GM21360 (cell line): ENCODE measurements at regions not wholly inside any gene's neighbourhood (a gene's known extent, or its start where the extent isn't known, plus 50 kb on each side); places are given as distances from the start of the nearest gene placed in this dataset.

Experiments used
- ATAC-seq: cut with Tn5 transposase; IDR thresholded peaks from one replicate; pipeline ENCODE4 v1.9.1; 2021; ENCODE audit warnings: mild to moderate bottlenecking, moderate library complexity; ENCODE audit not compliant: unreplicated experiment

DNA sequence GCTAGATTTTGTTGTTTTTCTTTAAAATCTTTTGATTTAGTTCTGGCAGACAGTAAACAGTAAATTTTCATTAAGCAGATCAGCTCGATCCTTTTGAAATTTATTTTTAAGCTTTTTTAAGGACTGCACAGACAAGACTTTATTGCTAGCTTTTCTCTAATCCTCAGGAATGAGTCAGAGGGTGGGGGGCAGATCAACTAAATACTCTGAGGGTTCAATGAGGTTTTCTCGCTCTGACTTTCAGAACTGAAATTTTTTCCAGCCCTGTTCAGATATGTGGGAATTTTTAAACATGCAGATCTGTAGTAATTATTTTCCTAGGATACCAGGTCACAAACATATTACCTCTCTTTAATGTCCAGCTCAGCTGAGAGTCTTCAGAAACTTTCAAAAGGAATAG lies 977.2 kb downstream of the CDH11 start:
- ATAC-seq = no peak

DNA sequence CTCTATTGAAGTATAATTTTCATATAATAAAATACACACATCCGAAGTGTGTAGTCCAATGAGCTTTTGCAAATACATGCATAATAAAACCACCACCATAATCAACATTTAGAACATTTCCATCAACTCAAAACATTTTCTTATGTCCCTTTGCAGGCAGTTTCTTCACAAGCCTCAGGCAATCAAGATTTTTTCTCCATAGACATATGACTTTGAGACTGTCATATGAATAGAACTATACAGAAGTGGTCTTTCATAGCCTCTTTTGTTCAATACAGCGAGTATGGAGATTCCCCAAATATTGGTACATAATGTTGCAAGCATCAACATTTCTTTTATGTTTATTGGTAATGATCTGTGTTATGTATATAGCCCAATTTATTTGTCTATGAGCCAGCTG lies 983.2 kb downstream of the CDH11 start:
- ATAC-seq = no peak

DNA sequence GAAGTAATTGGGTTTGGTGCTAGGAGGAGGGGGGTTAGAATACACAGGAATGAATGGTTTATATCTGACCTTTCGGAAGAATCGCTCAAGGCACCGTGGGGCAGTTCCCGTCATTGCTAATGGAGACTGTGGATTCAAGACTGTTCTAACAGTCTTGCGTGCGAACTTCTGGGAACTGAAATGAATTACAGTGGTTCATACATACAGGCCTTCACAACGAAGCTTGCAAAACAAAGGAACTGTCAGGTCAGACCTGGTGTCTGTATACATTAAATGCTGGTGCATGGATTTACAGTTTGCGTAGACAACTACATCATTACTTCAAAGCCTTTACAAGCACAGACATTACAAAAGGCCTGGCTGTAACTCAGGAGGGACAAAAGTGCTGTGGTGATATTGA lies 983.9 kb downstream of the CDH11 start:
- ATAC-seq = no peak

DNA sequence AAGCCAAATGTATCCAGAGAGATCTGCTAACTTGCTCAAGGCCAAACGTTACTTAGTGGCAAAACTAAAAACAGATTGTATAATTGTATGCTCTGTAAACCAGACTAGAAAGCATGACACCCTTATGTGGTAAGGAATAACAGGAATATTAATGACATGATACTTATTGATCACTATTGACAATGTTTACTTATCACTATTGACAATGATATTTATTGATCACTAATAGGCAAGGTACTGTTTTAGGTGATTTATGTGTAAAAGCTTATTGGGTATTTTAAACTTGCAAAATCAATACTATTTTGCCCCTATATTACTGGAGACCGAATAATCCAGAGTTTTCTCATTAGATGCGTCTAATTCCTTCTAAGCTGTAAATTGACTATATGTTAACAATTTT lies 985.1 kb downstream of the CDH11 start:
- no peak for ATAC-seq

DNA sequence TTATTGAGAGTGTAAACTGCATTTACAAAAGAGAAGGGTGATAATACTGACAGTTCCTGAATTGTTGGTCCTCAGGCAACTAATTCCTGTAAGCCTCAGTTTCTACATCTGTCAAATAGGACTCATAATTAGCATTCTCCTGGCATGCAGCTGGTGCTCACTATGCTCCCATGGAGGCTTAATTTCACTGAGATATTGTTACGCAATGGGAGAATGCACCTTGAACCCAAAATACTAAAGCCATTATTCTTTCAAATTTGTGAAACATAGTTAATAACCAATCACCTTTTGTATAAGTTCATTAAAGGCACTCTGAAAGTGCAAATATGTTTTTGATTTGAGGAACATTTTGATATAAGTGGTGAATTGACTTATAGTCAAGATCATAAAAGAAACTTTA lies 985.5 kb downstream of the CDH11 start:
- no peak for ATAC-seq

DNA sequence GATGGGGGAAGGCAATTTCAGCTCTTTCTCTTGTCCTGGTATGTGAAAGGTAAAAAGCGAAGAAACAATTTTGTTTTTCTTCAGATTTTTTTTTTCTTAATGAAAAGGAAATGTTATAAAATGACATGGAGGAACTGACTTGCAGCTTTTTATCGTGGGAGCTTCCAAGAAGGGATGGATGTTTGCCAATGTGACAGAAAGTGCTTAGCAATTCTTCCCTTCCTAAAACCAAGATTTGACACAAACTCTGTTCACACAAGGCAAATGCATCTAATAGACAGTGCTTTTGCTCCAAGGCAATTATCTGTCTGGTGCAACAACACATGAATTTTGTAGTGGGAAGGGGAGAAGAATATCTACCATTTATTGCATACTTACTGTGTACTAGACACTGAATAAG lies 988.5 kb downstream of the CDH11 start:
- no peak for ATAC-seq

DNA sequence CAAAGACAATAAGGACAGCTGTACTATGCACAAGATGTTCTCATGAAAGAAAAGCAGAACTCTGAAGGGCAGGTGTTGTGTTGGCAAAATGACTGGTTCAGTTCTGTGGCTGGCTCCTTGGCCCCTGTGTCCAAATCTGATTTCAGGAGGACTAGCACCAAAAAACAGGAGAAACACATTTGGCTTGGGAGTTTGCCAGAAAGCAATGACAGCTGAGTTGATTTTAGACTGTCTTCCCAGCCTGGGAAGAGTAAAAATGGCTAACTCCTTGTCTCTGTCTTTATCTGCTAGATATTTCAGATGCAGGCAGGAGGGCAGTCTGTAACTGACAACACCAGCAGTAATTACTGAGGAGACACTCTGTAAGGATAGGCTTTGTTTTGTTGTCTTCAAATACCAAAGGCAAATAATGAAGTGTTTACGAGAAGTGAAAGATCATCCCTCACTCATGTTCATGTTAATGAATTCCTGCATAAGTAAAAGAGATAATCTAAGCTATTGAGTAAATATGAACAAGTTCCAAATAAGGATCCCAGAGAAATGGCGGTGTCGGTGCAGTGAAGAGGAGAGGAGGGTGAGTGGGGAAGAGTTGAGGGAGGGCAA lies 989.0 kb downstream of the CDH11 start:
- ATAC-seq = no peak

DNA sequence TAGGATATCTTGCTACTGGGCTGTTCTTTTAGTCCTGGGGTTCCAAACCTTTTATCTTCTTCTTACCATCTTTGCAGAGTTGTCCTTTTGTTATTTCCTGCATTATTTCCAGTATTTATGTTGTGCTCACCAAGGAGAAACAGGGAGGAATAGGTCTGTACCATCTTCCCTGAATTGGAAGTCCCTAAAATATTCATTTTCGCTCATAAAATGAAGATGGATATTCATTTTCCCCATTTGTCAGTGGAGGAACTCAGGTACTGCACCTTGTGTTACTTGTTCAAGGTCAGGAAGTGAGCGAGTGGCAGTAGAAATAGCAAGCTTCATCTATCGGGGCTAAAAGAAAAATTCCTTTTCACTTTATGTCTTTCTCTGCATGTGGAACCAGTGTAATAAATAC lies 989.7 kb downstream of the CDH11 start:
- no peak for ATAC-seq

DNA sequence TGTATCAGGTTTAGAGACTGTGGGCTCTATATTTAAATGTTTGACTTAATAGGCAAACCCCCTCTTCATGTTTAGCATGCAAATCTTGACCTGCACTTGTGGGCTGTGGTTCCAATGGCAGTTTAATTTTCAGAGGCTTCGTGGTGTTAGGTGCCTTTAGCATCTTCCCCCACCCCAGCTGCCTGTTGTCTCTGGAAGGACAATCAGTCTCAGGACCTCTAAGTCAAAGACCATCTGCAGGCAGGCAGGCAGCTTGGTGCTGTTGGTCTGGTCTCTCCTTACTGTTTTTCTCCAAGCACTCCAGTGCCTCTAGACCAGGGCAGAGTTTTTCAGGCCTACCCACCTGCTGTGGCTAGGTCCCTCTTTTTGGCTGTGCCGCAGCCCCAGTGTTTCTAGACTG lies 990.4 kb downstream of the CDH11 start:
- ATAC-seq = no peak

DNA sequence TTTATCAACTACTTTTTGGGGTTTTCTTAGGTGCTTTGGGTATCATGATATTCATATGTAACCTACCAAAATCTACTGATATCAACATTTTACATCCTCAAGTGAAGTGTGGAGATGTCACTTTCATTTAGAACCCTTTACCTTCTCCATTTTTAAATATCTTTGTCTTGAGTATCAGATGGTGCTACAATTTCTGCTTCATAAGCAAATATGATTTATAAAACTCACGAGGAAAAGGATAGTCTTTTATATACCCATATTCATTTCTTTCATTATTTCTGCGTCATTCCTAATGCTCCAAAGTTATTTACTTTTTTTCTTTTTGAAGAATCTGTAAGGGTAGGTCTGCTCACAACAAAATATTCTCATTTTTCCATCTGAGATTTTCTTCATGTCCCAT lies 991.7 kb downstream of the CDH11 start:
- ATAC-seq = no peak

DNA sequence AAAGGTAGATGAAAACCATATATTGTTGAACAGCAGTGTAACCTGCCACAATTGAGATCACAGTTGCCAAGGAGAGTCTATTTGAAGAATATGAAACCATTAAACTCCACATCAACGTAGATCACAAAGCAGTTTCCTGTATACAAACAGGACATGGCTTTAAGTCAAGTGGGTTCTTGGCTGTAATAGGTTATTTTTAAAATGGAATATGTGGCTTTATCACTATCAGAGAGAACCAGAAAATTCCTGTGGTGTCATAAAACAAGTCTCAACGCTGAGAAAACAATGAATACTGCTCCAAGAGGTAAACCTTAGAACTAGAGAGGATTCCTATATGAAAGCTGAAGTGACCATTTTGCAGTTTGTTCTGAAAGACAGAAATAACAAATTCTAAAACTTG lies 999.7 kb downstream of the CDH11 start:
- no peak for ATAC-seq

DNA sequence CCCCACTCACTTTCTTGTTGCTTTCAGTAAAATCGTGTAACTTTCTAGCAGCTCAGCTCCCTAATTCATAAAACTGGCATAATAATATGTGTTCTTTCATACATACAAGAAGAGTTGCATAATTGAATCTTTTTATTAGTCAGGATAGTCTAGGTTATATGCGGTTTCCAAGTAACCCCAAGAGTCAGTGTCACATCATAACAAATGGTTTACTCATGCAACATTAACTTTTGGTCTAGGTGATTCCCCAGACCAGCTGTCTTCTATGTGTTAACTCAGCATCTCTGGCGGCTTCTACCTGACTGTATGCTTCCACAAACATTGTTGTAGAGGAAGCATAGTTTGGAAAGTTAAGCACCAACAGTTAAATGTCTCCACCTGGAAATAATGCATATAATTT lies 1000.4 kb downstream of the CDH11 start:
- ATAC-seq = no peak

DNA sequence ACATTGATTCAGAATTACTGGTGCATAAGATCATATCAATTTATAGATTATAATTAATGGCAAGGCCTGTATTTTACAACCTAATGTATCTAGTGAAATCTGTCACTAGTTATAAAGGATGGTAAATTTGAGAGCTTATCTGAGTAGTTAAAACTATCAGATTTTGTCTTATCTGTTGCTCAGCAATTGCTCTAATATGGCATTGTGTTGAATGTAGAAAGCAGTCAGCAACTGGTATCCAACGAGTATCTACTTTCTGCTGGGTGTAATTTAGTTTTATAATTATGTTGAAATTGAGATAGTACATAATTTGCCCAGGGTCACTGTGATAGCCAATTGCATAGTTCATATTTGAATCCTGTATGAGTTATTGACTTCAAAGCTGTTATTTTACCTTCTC lies 1005.7 kb downstream of the CDH11 start:
- ATAC-seq = no peak

DNA sequence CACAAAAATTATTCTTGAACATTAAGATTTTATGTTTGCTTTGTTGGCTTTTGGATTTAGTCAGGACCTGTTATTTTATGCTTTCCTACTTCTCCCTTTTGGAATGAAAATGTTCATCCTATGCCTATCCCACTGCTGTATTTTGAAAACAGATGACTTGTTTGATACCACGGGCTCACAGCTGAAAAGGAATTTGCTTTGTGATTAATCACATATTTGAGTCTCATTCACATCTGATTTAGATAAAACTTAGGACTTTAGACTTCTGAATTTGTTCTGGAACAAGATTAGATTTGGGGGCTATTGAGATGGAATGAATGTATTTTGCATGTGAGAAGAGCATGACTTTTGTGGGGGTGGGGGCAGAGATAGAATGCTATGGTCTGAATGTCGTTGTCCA lies 1012.6 kb downstream of the CDH11 start:
- no peak for ATAC-seq

DNA sequence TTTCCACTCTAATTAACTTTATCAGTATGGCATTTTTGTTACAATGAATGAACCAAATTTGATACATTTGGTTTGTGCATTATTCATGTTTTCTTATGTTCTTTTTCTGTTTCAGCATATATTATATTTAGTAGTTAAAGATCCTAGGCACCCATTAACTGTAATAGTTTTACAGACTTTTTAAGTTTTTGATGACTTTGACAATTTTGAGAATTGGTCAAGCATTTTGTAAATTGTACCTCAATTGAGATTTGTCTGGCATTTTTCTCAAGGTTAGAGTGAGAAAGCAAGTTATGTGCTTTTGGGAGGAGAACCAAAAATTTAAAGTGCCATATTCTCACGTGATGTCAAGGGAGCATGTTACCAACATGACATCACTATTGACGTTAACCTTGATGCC lies 1019.2 kb downstream of the CDH11 start:
- no peak for ATAC-seq

DNA sequence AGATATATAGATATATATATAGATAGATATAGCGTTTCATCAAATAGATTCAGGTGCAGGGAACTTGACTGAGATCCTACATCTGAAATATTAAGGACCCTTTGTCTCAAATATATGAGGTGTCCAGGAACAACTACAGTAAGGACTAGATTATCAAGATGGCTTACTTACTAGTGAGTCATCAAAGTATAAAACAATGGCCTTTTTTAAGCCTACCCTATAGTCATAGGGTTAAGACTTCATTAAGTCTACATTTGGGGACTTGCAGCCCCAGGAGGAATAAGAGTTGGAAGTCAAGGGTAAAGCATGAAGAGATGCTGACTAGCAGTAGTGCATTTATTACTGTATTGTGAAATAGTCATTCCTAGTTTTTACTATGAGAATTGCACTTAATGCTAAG lies 1023.4 kb downstream of the CDH11 start:
- no peak for ATAC-seq

DNA sequence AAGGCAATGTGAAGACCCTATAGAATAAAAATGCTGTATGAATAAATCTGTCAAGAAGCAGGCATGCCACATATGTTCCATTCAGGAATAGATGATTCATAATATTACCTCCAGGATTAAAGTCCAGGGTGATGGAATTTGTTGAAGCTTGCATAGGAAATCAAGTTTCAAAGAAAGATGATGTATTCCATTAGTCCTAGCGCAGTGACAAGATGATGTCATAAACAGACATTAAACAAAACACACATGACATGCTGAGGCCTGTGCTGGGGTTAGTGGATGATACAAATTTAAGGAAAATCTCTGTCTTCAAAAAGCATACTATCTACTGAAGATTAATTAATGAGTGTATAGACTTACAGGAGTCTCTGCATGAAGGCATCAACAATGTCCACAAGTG lies 1025.2 kb downstream of the CDH11 start:
- no peak for ATAC-seq

DNA sequence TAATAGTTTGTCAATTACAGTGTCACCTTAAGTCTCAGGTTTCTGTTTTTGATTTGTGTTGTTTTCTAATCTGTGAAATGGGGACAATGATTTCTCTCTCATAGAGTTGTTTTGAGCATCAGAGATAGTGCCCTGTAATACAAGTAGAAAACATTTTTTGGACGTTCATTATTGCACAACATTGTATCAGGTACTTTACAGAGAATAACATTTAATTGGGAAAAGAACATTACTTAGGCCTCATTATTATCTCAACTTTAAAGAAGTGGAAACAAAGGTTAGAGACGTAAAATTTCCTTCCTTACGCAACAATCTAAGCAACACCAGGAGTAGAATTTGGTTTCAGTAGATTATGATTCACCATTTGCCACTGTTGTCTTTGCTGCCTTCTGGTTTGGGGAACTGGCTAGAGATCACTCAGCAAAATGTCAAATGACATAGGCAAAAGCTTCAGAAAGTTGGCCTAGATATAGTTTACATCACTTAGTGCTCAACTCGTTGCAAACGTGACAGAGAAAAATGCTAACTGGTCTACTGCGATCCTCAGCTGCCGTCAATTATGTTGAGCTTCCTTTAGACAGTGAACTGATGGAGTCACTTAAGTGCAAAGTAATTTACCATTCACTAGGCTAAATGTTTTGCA lies 1026.8 kb downstream of the CDH11 start:
- ATAC-seq = no peak

DNA sequence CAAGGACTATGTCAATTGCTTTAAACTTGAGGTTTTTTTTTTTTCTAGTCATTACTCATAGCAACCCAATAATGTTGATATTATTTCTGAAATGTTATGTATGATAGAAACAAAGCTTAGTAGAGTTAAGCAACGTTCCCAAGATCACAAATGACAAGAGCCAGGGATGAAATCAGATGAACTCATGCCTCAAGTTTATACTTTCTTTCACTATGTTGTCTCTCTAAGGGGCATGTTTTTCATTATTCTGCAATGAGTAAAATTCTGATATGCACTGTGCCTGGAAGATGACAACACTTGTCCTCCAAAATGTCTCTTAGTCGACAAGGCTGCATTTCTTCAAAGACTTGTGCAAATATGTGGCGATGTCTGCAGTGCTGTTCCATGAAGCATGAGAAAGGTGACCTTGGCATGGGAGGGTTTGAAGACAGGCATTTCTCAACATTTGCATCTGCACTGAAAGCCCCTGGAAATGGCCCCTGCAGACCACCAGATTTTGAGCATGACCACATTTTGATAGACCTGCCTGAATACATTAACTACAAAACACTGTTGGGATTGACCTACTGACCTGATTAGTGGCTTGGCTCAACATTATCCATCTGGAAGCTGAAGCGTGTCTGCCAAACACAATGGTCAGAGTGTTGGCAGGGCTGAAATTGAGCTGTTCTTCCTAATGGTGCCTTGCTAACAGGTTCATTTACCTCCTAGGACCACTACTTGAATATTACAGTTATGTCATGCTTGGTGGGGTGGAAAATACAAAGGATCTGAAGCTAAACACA lies 1027.5 kb downstream of the CDH11 start:
- ATAC-seq = no peak

DNA sequence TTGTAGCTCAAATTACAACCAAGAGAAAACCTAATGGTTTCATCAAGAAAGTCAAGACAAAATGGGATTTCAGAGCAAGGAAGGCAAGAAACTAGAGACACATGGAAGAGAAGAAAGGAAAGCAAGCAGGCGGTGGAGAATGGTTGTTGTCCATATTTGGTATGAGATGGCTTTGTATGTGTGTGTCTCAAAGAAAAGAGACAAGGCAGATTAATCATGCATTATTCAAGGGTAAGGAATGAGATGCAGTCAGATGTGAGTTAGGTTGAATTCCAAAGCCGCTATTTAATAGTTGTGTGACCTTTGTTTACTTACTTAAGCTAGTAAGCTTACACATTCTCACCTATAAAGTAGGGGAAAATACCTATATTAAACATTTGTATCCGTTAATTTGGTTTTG lies 1029.6 kb downstream of the CDH11 start:
- no peak for ATAC-seq

DNA sequence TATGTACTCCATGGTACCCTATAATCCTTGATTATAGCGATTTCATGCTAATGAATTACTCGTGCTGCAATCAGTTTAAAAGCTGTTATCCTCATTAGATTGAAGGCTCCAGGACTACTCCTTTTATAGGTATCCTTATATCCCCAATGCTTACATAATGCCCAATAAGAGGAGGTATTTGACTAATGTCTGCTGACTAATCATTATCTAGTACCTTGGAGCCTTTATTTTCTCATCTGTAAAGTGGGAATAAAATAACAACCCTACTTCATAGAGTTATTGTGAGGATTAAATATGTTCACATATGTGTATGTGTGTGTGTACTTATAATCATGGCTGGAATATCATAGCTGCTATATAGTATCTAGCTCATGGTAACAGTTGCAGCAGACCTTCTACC lies 1031.5 kb downstream of the CDH11 start:
- ATAC-seq = no peak

DNA sequence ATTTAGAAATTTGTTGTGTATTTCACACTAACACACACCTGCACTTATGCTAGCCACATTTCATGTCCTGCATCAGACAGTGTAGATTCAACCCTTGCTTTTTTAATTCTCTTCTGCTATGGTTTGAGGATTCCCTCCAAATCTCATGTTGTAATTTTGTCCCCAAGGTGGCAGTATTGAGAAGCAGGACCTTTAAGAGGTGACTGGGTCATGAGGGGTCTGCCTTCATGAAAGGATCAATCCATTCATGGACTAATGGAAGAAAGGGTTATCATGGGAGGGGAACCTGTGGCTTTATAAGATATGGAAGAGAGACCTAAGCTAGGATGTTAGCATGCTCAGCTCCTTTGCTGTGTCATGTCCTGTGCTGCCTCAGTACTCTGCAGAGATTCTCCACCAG lies 1032.2 kb downstream of the CDH11 start:
- no peak for ATAC-seq
